Heart left ventricle (tissue), 16 donors: ENCODE measurements at regions not wholly inside any gene's neighbourhood (a gene's known extent, or its start where the extent isn't known, plus 50 kb on each side); places are given as distances from the start of the nearest gene placed in this dataset.

ENCODE experiments used
- ATAC-seq, 4 donors: fragments of 200-7000 bp; cut with Tn5 transposase; one replicate each; pipeline ENCODE4 v1.9.1; 2020 to 2022; ENCODE audit warnings: moderate library complexity in 4 of 4, mild to moderate bottlenecking in 3 of 4, moderate number of reproducible peaks in 1 of 4
- DNase-seq, 5 donors: peaks; one replicate each; pipeline ENCODE4 v3.0.0-alpha.2; 2020
- H3K27ac ChIP-seq, 12 donors: fragments of 200-600 bp; sonication (generic) in 4 of 12; one replicate each; pipeline versions ENCODE4 v1.5.0 to v1.8.0; 2016 to 2022; ENCODE audit warnings: mild to moderate bottlenecking in 2 of 12
- H3K27me3 ChIP-seq, 9 donors: fragments of 200-600 bp; sonication (generic) in 2 of 9; one replicate each; pipeline versions ENCODE4 v1.5.1 to v1.8.0; 2016 to 2022; ENCODE audit warnings: mild to moderate bottlenecking in 3 of 9
- H3K36me3 ChIP-seq, 9 donors: fragments of 200-600 bp; sonication (generic) in 2 of 9; one replicate each; pipeline versions ENCODE4 v1.5.0 to v1.8.0; 2018 to 2022; ENCODE audit warnings: mild to moderate bottlenecking in 2 of 9
- H3K4me1 ChIP-seq, 12 donors: fragments of 200-600 bp; sonication (generic) in 4 of 12; one replicate each; pipeline versions ENCODE4 v1.5.0 to v1.8.0; 2016 to 2022; ENCODE audit warnings: mild to moderate bottlenecking in 3 of 12
- H3K4me3 ChIP-seq, 12 donors: fragments of 200-600 bp; sonication (generic) in 4 of 12; one replicate each; pipeline versions ENCODE4 v1.5.0 to v1.8.0; 2017 to 2022; ENCODE audit warnings: mild to moderate bottlenecking in 9 of 12, moderate library complexity in 4 of 12
- H3K9me3 ChIP-seq, 12 donors: fragments of 200-600 bp; sonication (generic) in 4 of 12; one replicate each; pipeline versions ENCODE4 v1.5.0 to v1.8.0; 2016 to 2022; ENCODE audit warnings: mild to moderate bottlenecking in 1 of 12
- POLR2A ChIP-seq, 2 donors: fragments of 450-650 bp; IDR thresholded peaks; one replicate each; pipeline ENCODE4 v1.6.1; 2017; ENCODE audit warnings: antibody characterized with exemption in 2 of 2, mild to moderate bottlenecking in 2 of 2, moderate library complexity in 2 of 2
- WGBS, 4 donors: extraction: QIAGEN DNeasy Blood & Tissue Kit in 2 of 4; methylation state at CpG; one replicate each; pipeline versions ENCODE4 v1.1.5 to v1.1.7; 2013 to 2018; 5-methylcytosine and 5-hydroxymethylcytosine counted together
- intact Hi-C, 10 donors: fragments of 100-400 bp; cut with DNase I; formaldehyde crosslinking; loops; one replicate each; pipeline versions ENCODE4 v1.11.1 to v1.14.2; 2022
- TF ChIP-seq, protein P1 (sequence below), 12 donors: fragments of 200-600 bp; sonication (generic) in 4 of 12; IDR thresholded peaks; one replicate each; pipeline versions ENCODE4 v1.5.0 to v1.8.0; 2018 to 2022; ENCODE audit warnings: antibody characterized with exemption in 12 of 12, mild to moderate bottlenecking in 5 of 12
- donor health status: ischemic (EF 13 %, LVEDD 7.1; RV severe dilation, severe dysfunction).
- donor health status: healthy with polysubstance abuse.
- donor health status: DM: no; HTN: yes; CAD: no.
- donor health status: DM: no; HTN: no; CAD: no.
- donor health status: ischemic (EF 25% LVEDD 6.9; RV normal size, moderate dysfunction).
- donor health status: ischemic (EF 25% LVEDD 5.7; RV mildly dilated, moderate dysfunction).
- donor health status: healthy.
- donor health status: DM: yes; HTN: yes; CAD: no.
- donor health status: ischemic (EF 35%, LVEDD 5.7; RV mildly dilated, moderate dysfunction).
- donor health status: nonischemic (EF 11% LVEDD 7.7; RV severe dilation, severe dysfunction).
- donor health status: DM: yes; HTN: yes; CAD: no.
- donor health status: PGD.
- donor health status: ischemic (EF 29% LVEDD 5.4; RV normal size, mild dysfunction).
- donor health status: nonischemic (EF 23%, LVEDD 6.1; RV moderate dilation, normal function).

DNA sequence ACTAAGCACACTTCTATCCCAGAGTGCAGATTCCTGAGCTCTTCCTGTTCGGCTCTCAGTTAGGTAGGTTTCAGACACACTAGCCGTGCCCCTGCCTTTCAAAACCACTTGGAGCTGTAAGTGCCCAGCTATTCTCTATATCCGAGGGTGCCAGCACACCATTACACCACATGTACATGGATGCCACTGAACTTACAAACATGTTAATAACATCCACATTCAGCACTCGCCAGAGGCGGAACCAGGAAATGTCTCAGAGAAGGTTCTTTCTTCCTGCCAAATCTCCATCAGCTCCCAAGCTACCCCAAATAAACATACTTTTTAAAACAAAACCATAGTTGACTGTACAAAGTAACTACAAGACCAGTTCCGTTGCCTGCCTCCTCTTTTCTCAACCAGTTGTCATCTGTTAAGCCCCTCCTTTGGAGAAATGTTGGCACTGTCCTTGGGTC lies 78.4 kb upstream of the CTTNBP2NL start:
- TF ChIP-seq POLR2A (IDR thresholded peaks at IDR 0.05): no peak
- TF ChIP-seq, protein P1, sequence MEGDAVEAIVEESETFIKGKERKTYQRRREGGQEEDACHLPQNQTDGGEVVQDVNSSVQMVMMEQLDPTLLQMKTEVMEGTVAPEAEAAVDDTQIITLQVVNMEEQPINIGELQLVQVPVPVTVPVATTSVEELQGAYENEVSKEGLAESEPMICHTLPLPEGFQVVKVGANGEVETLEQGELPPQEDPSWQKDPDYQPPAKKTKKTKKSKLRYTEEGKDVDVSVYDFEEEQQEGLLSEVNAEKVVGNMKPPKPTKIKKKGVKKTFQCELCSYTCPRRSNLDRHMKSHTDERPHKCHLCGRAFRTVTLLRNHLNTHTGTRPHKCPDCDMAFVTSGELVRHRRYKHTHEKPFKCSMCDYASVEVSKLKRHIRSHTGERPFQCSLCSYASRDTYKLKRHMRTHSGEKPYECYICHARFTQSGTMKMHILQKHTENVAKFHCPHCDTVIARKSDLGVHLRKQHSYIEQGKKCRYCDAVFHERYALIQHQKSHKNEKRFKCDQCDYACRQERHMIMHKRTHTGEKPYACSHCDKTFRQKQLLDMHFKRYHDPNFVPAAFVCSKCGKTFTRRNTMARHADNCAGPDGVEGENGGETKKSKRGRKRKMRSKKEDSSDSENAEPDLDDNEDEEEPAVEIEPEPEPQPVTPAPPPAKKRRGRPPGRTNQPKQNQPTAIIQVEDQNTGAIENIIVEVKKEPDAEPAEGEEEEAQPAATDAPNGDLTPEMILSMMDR (IDR thresholded peaks at IDR 0.05): no peak
- H3K27me3 ChIP-seq: peaks cover 0 to 4% (median 0%) of the 10 kb centered on the region in 9 donors
- H3K9me3 ChIP-seq: no peaks in the 10 kb centered on the region
- peak overlapping the region in 4 of 12 donors; percentile 3 to 61 (median 36) for H3K27ac ChIP-seq
- intact Hi-C loops: no loop called here
- H3K36me3 ChIP-seq: no peaks in the 10 kb centered on the region
- peaks cover 0 to 22% (median 0%) of the 10 kb centered on the region in 12 donors for H3K4me1 ChIP-seq
- ATAC-seq (no peak), DNase-seq (no peak)
- H3K4me3 ChIP-seq: no peak overlapping the region
- WGBS, 4 donors: 57 to 71% (median 64%) methylated on average over 6 of the region's 6 CpGs

DNA sequence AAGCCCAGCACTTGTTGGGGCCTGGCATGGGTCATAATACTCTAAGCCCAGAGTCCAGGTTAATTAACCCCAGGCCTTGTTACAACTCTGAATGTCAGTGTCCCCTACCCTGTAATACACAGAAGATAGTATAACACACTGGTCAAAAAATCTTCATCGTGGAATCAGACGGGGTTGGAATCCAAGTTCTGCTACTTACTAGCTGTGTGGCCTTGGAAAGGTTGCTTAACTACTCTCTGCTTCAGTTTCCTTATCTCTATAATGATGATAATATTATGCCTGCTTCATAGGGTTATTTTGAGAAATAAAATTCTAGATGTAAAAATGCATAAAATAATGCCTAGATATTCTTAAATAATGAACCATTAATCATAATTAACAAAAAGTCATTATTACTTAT lies 77.8 kb upstream of the CTTNBP2NL start:
- no peaks in the 10 kb centered on the region for H3K36me3 ChIP-seq
- 89 to 100% (median 93%) methylated on average over 2 of the region's 2 CpGs for WGBS, 4 donors

GRCh38 chr1:112318698-112319370 lies 77.2 kb upstream of the CTTNBP2NL start:
- ATAC-seq: no peak
- Histone ChIP-seq H3K36me3 (no peaks in the 10 kb centered on the region), H3K4me3 (no peak overlapping the region), H3K9me3 (no peaks in the 10 kb centered on the region), H3K27me3 (no peaks in the 10 kb centered on the region), H3K4me1 (peaks cover 0 to 22% (median 0%) of the 10 kb centered on the region in 12 donors), H3K27ac (no peak overlapping the region)
- 60 to 74% (median 71%) methylated on average over 3 of the region's 3 CpGs for WGBS, 4 donors
- DNase-seq: no peak
- TF ChIP-seq POLR2A (IDR thresholded peaks at IDR 0.05): no peak
- TF ChIP-seq, protein P1 (IDR thresholded peaks at IDR 0.05): no peak
- intact Hi-C loops: no loop called here

More for the DNA sequence above, 77.8 kb upstream of the CTTNBP2NL start:
- H3K4me3 ChIP-seq: no peak overlapping the region
- DNase-seq (no peak), ATAC-seq (no peak)
- no peaks in the 10 kb centered on the region for H3K9me3 ChIP-seq
- H3K4me1 ChIP-seq: peaks cover 0 to 22% (median 0%) of the 10 kb centered on the region in 12 donors
- TF ChIP-seq, protein P1 (IDR thresholded peaks at IDR 0.05): no peak
- no peak for TF ChIP-seq POLR2A (IDR thresholded peaks at IDR 0.05)
- H3K27me3 ChIP-seq: no peaks in the 10 kb centered on the region
- peak overlapping the region in 2 of 12 donors; percentile 43 to 61 for H3K27ac ChIP-seq
- intact Hi-C loops: no loop called here

- TF ChIP-seq POLR2A (IDR thresholded peaks at IDR 0.05): no peak
- TF ChIP-seq, protein P1 (IDR thresholded peaks at IDR 0.05): no peak
- WGBS, 4 donors: 79 to 88% (median 87%) methylated on average over 6 of the region's 6 CpGs
- Histone ChIP-seq H3K4me3 (no peak overlapping the region), H3K9me3 (no peaks in the 10 kb centered on the region), H3K36me3 (no peaks in the 10 kb centered on the region), H3K27me3 (no peaks in the 10 kb centered on the region), H3K27ac (no peak overlapping the region), H3K4me1 (peaks cover 0 to 22% (median 0%) of the 10 kb centered on the region in 12 donors)
- DNase-seq (no peak), ATAC-seq (no peak)
- intact Hi-C loops: no loop called here
These were observed 76.5 kb upstream of the CTTNBP2NL start for GRCh38 chr1:112319371-112320040.
